ENCODE measurements at regions not wholly inside any gene's neighbourhood (a gene's known extent, or its start where the extent isn't known, plus 50 kb on each side); places are given as distances from the start of the nearest gene placed in this dataset.

DNA sequence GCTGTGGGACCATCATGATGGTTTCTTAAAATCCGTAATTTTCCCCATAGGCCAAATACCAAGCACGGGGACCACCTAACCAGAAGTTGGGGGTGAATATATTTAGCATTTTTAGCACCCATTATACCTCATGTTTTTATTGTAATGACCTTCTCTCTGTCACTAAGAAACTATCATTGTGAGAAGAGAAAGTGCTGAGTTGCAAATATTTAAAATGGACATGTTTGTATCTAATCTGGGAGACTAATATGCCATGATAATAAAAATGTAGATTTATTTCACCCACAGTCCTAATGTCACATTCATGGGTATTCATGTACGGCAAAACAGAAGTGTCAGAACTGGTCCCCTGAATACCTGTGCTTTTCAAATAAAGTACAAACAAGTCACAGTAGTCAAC is 398.9 kb upstream of the NR2F2 start (continued):
- TF ChIP-seq RARB (CRISPR knock-in tag; IDR thresholded peaks at IDR 0.05): no peak
- no peak for TF ChIP-seq BACH2 (CRISPR knock-in tag; IDR thresholded peaks at IDR 0.05; ENCODE audit: borderline replicate concordance)
- no peak for TF ChIP-seq ZFP30 (CRISPR knock-in tag; IDR thresholded peaks at IDR 0.05)
- TF ChIP-seq ISL1 (CRISPR knock-in tag; IDR thresholded peaks at IDR 0.05): no peak
- no peak for TF ChIP-seq ZFP3 (CRISPR knock-in tag; IDR thresholded peaks at IDR 0.05)
- TF ChIP-seq ZNF8 (CRISPR knock-in tag; IDR thresholded peaks at IDR 0.05): no peak
- TF ChIP-seq ESRRG (CRISPR knock-in tag; IDR thresholded peaks at IDR 0.05): no peak
- no peak for TF ChIP-seq TCF4 (CRISPR knock-in tag; IDR thresholded peaks at IDR 0.05; ENCODE audit: borderline replicate concordance)

GRCh38 chr15:95932141-95932540 is 398.4 kb upstream of the NR2F2 start:
- no peak for ATAC-seq
- TF ChIP-seq ZFP3 (CRISPR knock-in tag; IDR thresholded peaks at IDR 0.05) (no peak), ZNF565 (CRISPR knock-in tag; conservative IDR thresholded peaks at IDR 0.05; ENCODE audit: low read depth) (no peak), ZNF70 (CRISPR knock-in tag; IDR thresholded peaks at IDR 0.05) (no peak), SNAI2 (CRISPR knock-in tag; IDR thresholded peaks at IDR 0.05) (no peak), TCF4 (CRISPR knock-in tag; IDR thresholded peaks at IDR 0.05; ENCODE audit: borderline replicate concordance) (no peak), CREB5 (CRISPR knock-in tag; IDR thresholded peaks at IDR 0.05; ENCODE audit: low read depth) (no peak), ISL1 (CRISPR knock-in tag; IDR thresholded peaks at IDR 0.05) (no peak), RARB (CRISPR knock-in tag; IDR thresholded peaks at IDR 0.05) (no peak), ZC3H10 (CRISPR knock-in tag; IDR thresholded peaks at IDR 0.05) (no peak), PATZ1 (CRISPR knock-in tag; IDR thresholded peaks at IDR 0.05; ENCODE audit: borderline replicate concordance) (no peak), ZFP30 (CRISPR knock-in tag; IDR thresholded peaks at IDR 0.05) (no peak), TOX (CRISPR knock-in tag; IDR thresholded peaks at IDR 0.05; ENCODE audit: borderline replicate concordance) (no peak)

- no peak for TF ChIP-seq TCF4 (CRISPR knock-in tag; IDR thresholded peaks at IDR 0.05; ENCODE audit: borderline replicate concordance)
- ATAC-seq: no peak
These were observed 397.8 kb upstream of the NR2F2 start for GRCh38 chr15:95932676-95933075.

GRCh38 chr15:95935852-95936251 is 394.6 kb upstream of the NR2F2 start:
- ATAC-seq: no peak
- TF ChIP-seq ISL1 (CRISPR knock-in tag; IDR thresholded peaks at IDR 0.05) (no peak), ESRRG (CRISPR knock-in tag; IDR thresholded peaks at IDR 0.05) (no peak), CSDC2 (CRISPR knock-in tag; IDR thresholded peaks at IDR 0.05) (no peak), ZC3H10 (CRISPR knock-in tag; IDR thresholded peaks at IDR 0.05) (no peak), TCF4 (CRISPR knock-in tag; IDR thresholded peaks at IDR 0.05; ENCODE audit: borderline replicate concordance) (no peak), POU6F1 (CRISPR knock-in tag; IDR thresholded peaks at IDR 0.05; ENCODE audit: borderline replicate concordance, low read depth) (no peak), TOX (CRISPR knock-in tag; IDR thresholded peaks at IDR 0.05; ENCODE audit: borderline replicate concordance) (no peak), BACH2 (CRISPR knock-in tag; IDR thresholded peaks at IDR 0.05; ENCODE audit: borderline replicate concordance) (no peak), SNAI2 (CRISPR knock-in tag; IDR thresholded peaks at IDR 0.05) (no peak), OSR1 (CRISPR knock-in tag; IDR thresholded peaks at IDR 0.05) (no peak), ZNF8 (CRISPR knock-in tag; IDR thresholded peaks at IDR 0.05) (no peak), ZNF70 (CRISPR knock-in tag; IDR thresholded peaks at IDR 0.05) (no peak), PPARA (CRISPR knock-in tag; IDR thresholded peaks at IDR 0.05; ENCODE audit: borderline replicate concordance) (no peak)
- TF ChIP-seq, protein P1, sequence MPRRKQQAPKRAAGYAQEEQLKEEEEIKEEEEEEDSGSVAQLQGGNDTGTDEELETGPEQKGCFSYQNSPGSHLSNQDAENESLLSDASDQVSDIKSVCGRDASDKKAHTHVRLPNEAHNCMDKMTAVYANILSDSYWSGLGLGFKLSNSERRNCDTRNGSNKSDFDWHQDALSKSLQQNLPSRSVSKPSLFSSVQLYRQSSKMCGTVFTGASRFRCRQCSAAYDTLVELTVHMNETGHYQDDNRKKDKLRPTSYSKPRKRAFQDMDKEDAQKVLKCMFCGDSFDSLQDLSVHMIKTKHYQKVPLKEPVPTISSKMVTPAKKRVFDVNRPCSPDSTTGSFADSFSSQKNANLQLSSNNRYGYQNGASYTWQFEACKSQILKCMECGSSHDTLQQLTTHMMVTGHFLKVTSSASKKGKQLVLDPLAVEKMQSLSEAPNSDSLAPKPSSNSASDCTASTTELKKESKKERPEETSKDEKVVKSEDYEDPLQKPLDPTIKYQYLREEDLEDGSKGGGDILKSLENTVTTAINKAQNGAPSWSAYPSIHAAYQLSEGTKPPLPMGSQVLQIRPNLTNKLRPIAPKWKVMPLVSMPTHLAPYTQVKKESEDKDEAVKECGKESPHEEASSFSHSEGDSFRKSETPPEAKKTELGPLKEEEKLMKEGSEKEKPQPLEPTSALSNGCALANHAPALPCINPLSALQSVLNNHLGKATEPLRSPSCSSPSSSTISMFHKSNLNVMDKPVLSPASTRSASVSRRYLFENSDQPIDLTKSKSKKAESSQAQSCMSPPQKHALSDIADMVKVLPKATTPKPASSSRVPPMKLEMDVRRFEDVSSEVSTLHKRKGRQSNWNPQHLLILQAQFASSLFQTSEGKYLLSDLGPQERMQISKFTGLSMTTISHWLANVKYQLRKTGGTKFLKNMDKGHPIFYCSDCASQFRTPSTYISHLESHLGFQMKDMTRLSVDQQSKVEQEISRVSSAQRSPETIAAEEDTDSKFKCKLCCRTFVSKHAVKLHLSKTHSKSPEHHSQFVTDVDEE (CRISPR knock-in tag; IDR thresholded peaks at IDR 0.05): no peak
- TF ChIP-seq, protein P2, sequence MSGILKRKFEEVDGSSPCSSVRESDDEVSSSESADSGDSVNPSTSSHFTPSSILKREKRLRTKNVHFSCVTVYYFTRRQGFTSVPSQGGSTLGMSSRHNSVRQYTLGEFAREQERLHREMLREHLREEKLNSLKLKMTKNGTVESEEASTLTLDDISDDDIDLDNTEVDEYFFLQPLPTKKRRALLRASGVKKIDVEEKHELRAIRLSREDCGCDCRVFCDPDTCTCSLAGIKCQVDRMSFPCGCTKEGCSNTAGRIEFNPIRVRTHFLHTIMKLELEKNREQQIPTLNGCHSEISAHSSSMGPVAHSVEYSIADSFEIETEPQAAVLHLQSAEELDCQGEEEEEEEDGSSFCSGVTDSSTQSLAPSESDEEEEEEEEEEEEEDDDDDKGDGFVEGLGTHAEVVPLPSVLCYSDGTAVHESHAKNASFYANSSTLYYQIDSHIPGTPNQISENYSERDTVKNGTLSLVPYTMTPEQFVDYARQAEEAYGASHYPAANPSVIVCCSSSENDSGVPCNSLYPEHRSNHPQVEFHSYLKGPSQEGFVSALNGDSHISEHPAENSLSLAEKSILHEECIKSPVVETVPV (CRISPR knock-in tag; IDR thresholded peaks at IDR 0.05): no peak

All from SK-N-SH treated with all-trans-retinoic acid at 6 μM for 48 hours (cell line).